ENCODE measurements at regions not wholly inside any gene's neighbourhood (a gene's known extent, or its start where the extent isn't known, plus 50 kb on each side); places are given as distances from the start of the nearest gene placed in this dataset.

DNA sequence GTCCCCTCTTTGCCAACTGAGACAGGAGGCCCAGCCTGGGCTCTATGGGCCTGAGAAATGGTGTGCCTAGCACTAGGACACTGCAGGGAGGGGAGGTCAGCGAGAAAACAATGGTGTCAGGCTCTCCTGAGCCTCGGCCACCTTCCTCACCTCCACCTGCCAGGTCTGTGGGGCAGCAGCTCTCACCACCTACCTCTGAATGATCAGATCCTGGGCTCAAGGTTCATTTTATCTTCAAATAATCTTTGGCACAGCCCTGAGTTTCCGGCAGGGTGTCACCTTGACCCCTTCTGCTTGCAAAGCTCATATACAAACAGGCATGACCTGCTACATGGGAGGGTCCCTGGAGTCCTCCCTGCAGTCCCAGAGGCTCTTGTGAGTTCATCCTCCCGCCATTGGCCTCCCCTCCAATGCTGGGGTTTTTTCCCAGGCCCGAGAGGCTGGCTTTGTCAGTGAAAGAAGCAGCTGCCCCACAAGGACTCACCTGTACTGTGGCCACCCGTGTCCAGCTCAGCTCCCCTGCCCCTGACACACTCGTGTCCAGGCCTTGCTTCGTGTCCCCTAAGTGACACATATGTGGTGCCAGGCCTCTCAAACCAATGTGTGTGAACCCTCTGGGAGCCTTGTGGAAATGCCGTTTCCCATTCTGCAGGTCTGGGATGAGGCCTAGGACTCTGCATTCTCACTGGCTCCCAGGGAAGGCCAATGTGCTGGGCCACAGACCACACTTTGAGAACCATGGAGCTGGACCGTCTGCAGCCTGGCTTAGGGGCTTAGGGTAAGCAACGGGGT, 176.8 kb upstream of the CIBAR2 start:
- Histone ChIP-seq H3K27ac (no peak overlapping the region), H3F3A (ENCODE audit: insufficient read depth, low read depth) (no peaks in the 10 kb centered on the region), H4K20me1 (ENCODE audit: insufficient read depth) (no peaks in the 10 kb centered on the region), H2AFZ (no peak overlapping the region), H3K36me3 (ENCODE audit: low read depth) (no peaks in the 10 kb centered on the region), H3K9me2 (ENCODE audit: insufficient read depth) (no peaks in the 10 kb centered on the region), H3K9me3 (ENCODE audit: insufficient read depth, low read depth) (no peaks in the 10 kb centered on the region), H3K27me3 (ENCODE audit: insufficient read depth, low read depth) (no peaks in the 10 kb centered on the region), H3K4me2 (no peak overlapping the region), H3K79me2 (ENCODE audit: low read depth) (no peaks in the 10 kb centered on the region), H3K4me3 (no peak overlapping the region), H3K4me1 (replicated peaks; ENCODE audit: insufficient read depth) (no peaks in the 10 kb centered on the region)
- intact Hi-C loops (cut with micrococcal nuclease; ENCODE audit: unreplicated experiment): no loop called here
- ChIA-PET CTCF (no interaction called here), POLR2A (ENCODE audit: unreplicated experiment) (no interaction called here)
- DNase-seq: no peak
- no TSS peak for BruUV-seq (replicated peaks)
- TF ChIP-seq EZH2 (IDR thresholded peaks at IDR 0.05; ENCODE audit: low read depth): no peak
- no peak for TF ChIP-seq CTCF (conservative IDR thresholded peaks at IDR 0.05)

DNA sequence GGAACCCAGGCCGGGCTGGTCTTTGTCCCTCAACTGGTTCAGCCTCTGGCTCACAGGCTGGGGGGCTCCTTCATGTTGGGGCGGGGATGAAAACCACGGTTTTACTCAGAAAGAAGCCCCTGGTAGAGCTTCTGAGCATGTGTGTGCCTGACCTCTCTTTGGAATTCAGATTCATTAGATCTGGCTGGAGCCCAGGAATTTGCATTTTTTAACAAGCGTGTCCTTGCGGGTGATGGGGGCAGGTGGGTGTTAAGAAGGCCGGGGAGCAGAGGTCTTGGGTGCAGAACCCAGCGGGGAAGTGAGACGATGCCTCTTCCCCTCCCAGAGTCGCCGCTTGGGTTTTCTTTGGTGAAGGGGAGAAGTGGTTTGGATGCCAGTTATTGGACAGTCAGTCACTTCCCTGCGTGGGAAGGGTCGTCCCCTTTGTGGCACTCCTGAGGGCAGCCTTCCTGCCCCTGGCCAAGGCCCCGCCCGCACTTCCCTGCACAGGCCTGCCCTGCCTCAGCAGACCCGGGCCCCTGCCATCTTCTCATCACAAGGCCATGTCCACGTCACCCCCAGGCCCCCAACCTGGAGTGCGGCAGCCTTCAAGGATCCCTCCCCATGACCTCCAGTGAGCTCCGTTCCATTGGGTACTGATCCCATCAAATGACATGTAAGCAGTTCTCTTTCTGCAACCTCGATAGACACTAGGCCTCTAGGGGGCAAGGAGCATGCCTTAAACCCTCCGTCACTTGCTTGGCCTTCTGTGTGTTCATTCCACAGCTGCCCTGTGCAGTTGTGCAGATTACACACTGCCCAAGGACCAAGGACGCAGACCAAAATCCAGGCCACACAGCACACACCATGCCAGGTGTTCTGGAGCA, 177.7 kb upstream of the CIBAR2 start:
- POLR2A ChIA-PET (ENCODE audit: unreplicated experiment): interaction anchor here (0.6 kb wide), 1 partner anchor 46 kb away, joined by 4 read pairs; no protein-coding TSS in a partner anchor
- H3K27ac ChIP-seq: no peak overlapping the region

More for the DNA sequence above, 177.7 kb upstream of the CIBAR2 start:
- Histone ChIP-seq H3K79me2 (ENCODE audit: low read depth) (no peaks in the 10 kb centered on the region), H3K27me3 (ENCODE audit: insufficient read depth, low read depth) (no peaks in the 10 kb centered on the region), H2AFZ (no peak overlapping the region), H3K4me1 (replicated peaks; ENCODE audit: insufficient read depth) (no peaks in the 10 kb centered on the region), H3K9me3 (ENCODE audit: insufficient read depth, low read depth) (no peaks in the 10 kb centered on the region), H3K9me2 (ENCODE audit: insufficient read depth) (no peaks in the 10 kb centered on the region), H3K4me2 (no peak overlapping the region), H4K20me1 (ENCODE audit: insufficient read depth) (no peaks in the 10 kb centered on the region), H3K36me3 (ENCODE audit: low read depth) (no peaks in the 10 kb centered on the region), H3K4me3 (no peak overlapping the region), H3F3A (ENCODE audit: insufficient read depth, low read depth) (no peaks in the 10 kb centered on the region)
- intact Hi-C loops (cut with micrococcal nuclease; ENCODE audit: unreplicated experiment): no loop called here
- BruUV-seq (replicated peaks): no TSS peak
- no peak for DNase-seq
- TF ChIP-seq CTCF (conservative IDR thresholded peaks at IDR 0.05) (no peak), EZH2 (IDR thresholded peaks at IDR 0.05; ENCODE audit: low read depth) (no peak)
- CTCF ChIA-PET: no interaction called here

Measured in PC-9 (cell line).